HEK293 (cell line): ENCODE measurements at regions not wholly inside any gene's neighbourhood (a gene's known extent, or its start where the extent isn't known, plus 50 kb on each side); places are given as distances from the start of the nearest gene placed in this dataset.

Source experiments
- CTCF ChIP-seq: fragments of 450-650 bp; formaldehyde crosslinking; IDR thresholded peaks from 2 replicates; pipeline ENCODE4 v1.5.1; 2016; ENCODE audit warnings: missing biosample characterization, missing genetic modification characterization
- ZNF146 ChIP-seq: fragments of 450-650 bp; formaldehyde crosslinking; IDR thresholded peaks from 2 replicates; pipeline ENCODE4 v1.5.1; 2016; ENCODE audit warnings: missing biosample characterization, missing genetic modification characterization

- TF ChIP-seq CTCF (tag by site-specific recombination) (no peak), ZNF146 (tag by site-specific recombination) (no peak)
These were observed 136.3 kb downstream of the SNAPC1 start for GRCh38 chr14:61898568-61898967.
